H1 (cell line): ENCODE measurements at regions not wholly inside any gene's neighbourhood (a gene's known extent, or its start where the extent isn't known, plus 50 kb on each side); places are given as distances from the start of the nearest gene placed in this dataset.

ENCODE experiments used
- CTCF ChIA-PET: fragments of 300-600 bp; sonication (Branson Sonifier 250); formaldehyde crosslinking; loops from one replicate; lab custom pipeline; 2021; ENCODE audit not compliant: partially characterized antibody; lab: Charles Lee
- POLR2A ChIA-PET: fragments of 300-600 bp; sonication (Branson Sonifier 250); formaldehyde crosslinking; loops from one replicate; lab custom pipeline; 2021; ENCODE audit warnings: inconsistent platforms; ENCODE audit not compliant: partially characterized antibody; lab: Charles Lee
- DNase-seq, 2 experiments: peaks; one replicate each; pipeline versions ENCODE4 v3.0.0 to v3.0.0-alpha.2; 2010 to 2022; ENCODE audit warnings: low spot score in 2 of 2, low read depth in 1 of 2, mixed read lengths in 1 of 2
- FAIRE-seq: peaks from 2 replicates; lab custom pipeline; 2011; peaks lifted over from hg19 to GRCh38; lab: Jason Lieb, UNC
- H2AFZ ChIP-seq: 2 replicates; pipeline ENCODE4 v1.8.1; 2012; ENCODE audit warnings: low read length, inconsistent platforms
- H2AK5ac ChIP-seq: 2 replicates; pipeline ENCODE4 v1.6.1; 2013; ENCODE audit warnings: low read depth, low read length
- H2BK120ac ChIP-seq: replicated peaks from 2 replicates; pipeline ENCODE3; 2013; ENCODE audit warnings: low read depth, low read length, inconsistent platforms
- H2BK12ac ChIP-seq: 2 replicates; pipeline ENCODE4 v1.6.1; 2013; ENCODE audit warnings: low read depth, low read length
- H2BK15ac ChIP-seq: 2 replicates; pipeline ENCODE4 v1.6.1; 2013; ENCODE audit warnings: low read length
- H2BK20ac ChIP-seq: 2 replicates; pipeline ENCODE4 v1.6.1; 2013; ENCODE audit warnings: low read length
- H2BK5ac ChIP-seq: 2 replicates; pipeline ENCODE4 v1.6.1; 2013; ENCODE audit warnings: low read depth, low read length
- H3K14ac ChIP-seq: 2 replicates; pipeline ENCODE4 v1.6.1; 2013; ENCODE audit warnings: inconsistent platforms; ENCODE audit not compliant: insufficient read length
- H3K18ac ChIP-seq: 2 replicates; pipeline ENCODE4 v1.6.1; 2013; ENCODE audit warnings: low read length; ENCODE audit errors: extremely low read depth
- H3K23ac ChIP-seq: 2 replicates; pipeline ENCODE4 v1.6.1; 2013; ENCODE audit warnings: inconsistent platforms; ENCODE audit not compliant: insufficient read length
- H3K23me2 ChIP-seq: 2 replicates; pipeline ENCODE4 v1.6.1; 2013; ENCODE audit warnings: low read depth, low read length
- H3K27ac ChIP-seq: 2 replicates; pipeline ENCODE4 v1.6.1; 2011; ENCODE audit warnings: low read depth, low read length, inconsistent platforms
- H3K27me3 ChIP-seq, 4 experiments: replicated peaks in 1 of 4; 1 replicate in 1 of 4; 2 replicates in 3 of 4; pipeline versions ENCODE4 v1.6.1 to v1.8.1; 2011 to 2013; ENCODE audit warnings: low read length in 3 of 4, mild to moderate bottlenecking in 3 of 4, inconsistent platforms in 2 of 4, mixed read lengths in 2 of 4, moderate library complexity in 1 of 4; ENCODE audit not compliant: control insufficient read depth in 3 of 4, insufficient read depth in 3 of 4; ENCODE audit errors: extremely low read depth in 1 of 4
- H3K36me3 ChIP-seq, 4 experiments: 2 replicates each; pipeline versions ENCODE4 v1.6.1 to v1.8.1; 2011 to 2013; ENCODE audit warnings: mild to moderate bottlenecking in 4 of 4, low read length in 3 of 4, moderate library complexity in 2 of 4, control low read depth in 1 of 4, inconsistent platforms in 1 of 4; ENCODE audit not compliant: insufficient read depth in 4 of 4, control insufficient read depth in 2 of 4
- H3K4ac ChIP-seq: replicated peaks from 2 replicates; pipeline ENCODE3; 2013; ENCODE audit warnings: low read length, low read depth, mixed read lengths, inconsistent platforms; ENCODE audit not compliant: insufficient read length
- H3K4me1 ChIP-seq, 4 experiments: replicated peaks in 1 of 4; 1 replicate in 1 of 4; 2 replicates in 3 of 4; pipeline versions ENCODE4 v1.6.1 to v1.8.1; 2011 to 2013; ENCODE audit warnings: low read length in 3 of 4, inconsistent platforms in 2 of 4, mixed read lengths in 1 of 4; ENCODE audit not compliant: insufficient read depth in 4 of 4, control insufficient read depth in 3 of 4
- H3K4me2 ChIP-seq, 2 experiments: 2 replicates each; pipeline versions ENCODE4 v1.6.1 to v1.8.1; 2011 to 2013; ENCODE audit warnings: low read depth in 2 of 2, low read length in 2 of 2, control low read depth in 1 of 2, inconsistent platforms in 1 of 2, mild to moderate bottlenecking in 1 of 2; ENCODE audit not compliant: insufficient read depth in 1 of 2
- H3K4me3 ChIP-seq, 4 experiments: fragments of 200-600, 300-600 bp in 1 of 4; sonication (generic), shearing (Covaris generic), sonication (Bioruptor Twin) in 1 of 4; 2 replicates each; pipeline versions ENCODE4 v1.5.1 to v1.8.1; 2011 to 2016; ENCODE audit warnings: low read length in 4 of 4, low read depth in 3 of 4, control low read depth in 2 of 4, inconsistent platforms in 2 of 4, mild to moderate bottlenecking in 2 of 4, mixed read lengths in 1 of 4, moderate library complexity in 1 of 4; ENCODE audit not compliant: insufficient read depth in 2 of 4; ENCODE audit errors: extremely low read depth in 1 of 4
- H3K56ac ChIP-seq: replicated peaks from 2 replicates; pipeline ENCODE3; 2013; ENCODE audit warnings: low read depth, mild to moderate bottlenecking, mixed read lengths, low read length, inconsistent platforms; ENCODE audit not compliant: insufficient read length
- H3K79me1 ChIP-seq: 2 replicates; pipeline ENCODE4 v1.6.1; 2013; ENCODE audit warnings: low read depth, low read length, control low read depth
- H3K79me2 ChIP-seq, 2 experiments: 2 replicates each; pipeline versions ENCODE4 v1.6.1 to v1.8.1; 2012 to 2013; ENCODE audit warnings: low read length in 2 of 2, mild to moderate bottlenecking in 2 of 2, inconsistent platforms in 1 of 2; ENCODE audit not compliant: insufficient read depth in 2 of 2, control insufficient read depth in 1 of 2
- H3K9ac ChIP-seq, 4 experiments: replicated peaks in 1 of 4; 1 replicate in 1 of 4; 2 replicates in 3 of 4; pipeline versions ENCODE4 v1.6.1 to v1.8.1; 2011 to 2013; ENCODE audit warnings: low read depth in 3 of 4, low read length in 3 of 4, control low read depth in 2 of 4, mild to moderate bottlenecking in 2 of 4, moderate library complexity in 2 of 4, inconsistent platforms in 1 of 4; ENCODE audit errors: extremely low read depth in 1 of 4
- H3K9me3 ChIP-seq, 2 experiments: 2 replicates each; pipeline versions ENCODE4 v1.6.1 to v1.8.1; 2012 to 2013; ENCODE audit warnings: mild to moderate bottlenecking in 2 of 2, moderate library complexity in 2 of 2, control low read depth in 1 of 2, inconsistent platforms in 1 of 2, low read depth in 1 of 2, low read length in 1 of 2, mixed read lengths in 1 of 2; ENCODE audit not compliant: insufficient read depth in 2 of 2
- H4K20me1 ChIP-seq, 2 experiments: replicated peaks in 1 of 2; 2 replicates each; pipeline versions ENCODE3 to v1.8.1; 2011 to 2013; ENCODE audit warnings: inconsistent platforms in 2 of 2, low read length in 2 of 2, mild to moderate bottlenecking in 1 of 2; ENCODE audit not compliant: insufficient read depth in 2 of 2, control insufficient read depth in 1 of 2
- H4K5ac ChIP-seq: 2 replicates; pipeline ENCODE4 v1.6.1; 2013; ENCODE audit warnings: low read length, low read depth, mixed read lengths, inconsistent platforms; ENCODE audit not compliant: insufficient read length
- H4K8ac ChIP-seq: 2 replicates; pipeline ENCODE4 v1.8.0; 2013; ENCODE audit warnings: mild to moderate bottlenecking, moderate library complexity, low read length, inconsistent platforms; ENCODE audit not compliant: insufficient read depth; ENCODE audit errors: extremely low read depth
- H4K91ac ChIP-seq: replicated peaks from 2 replicates; pipeline ENCODE3; 2013; ENCODE audit warnings: low read length, mixed read lengths, inconsistent platforms; ENCODE audit not compliant: insufficient read length
- SIN3A ChIP-seq, 2 experiments: IDR thresholded peaks in 1 of 2; conservative IDR thresholded peaks in 1 of 2; 2 replicates each; pipeline ENCODE4 v1.6.1; 2011 to 2012; ENCODE audit warnings: low read length in 2 of 2, improper control_type of control experiment in 1 of 2, low read depth in 1 of 2, mild to moderate bottlenecking in 1 of 2
- WGBS, 2 experiments: shearing (Covaris generic) in 1 of 2; methylation state at CpG; one replicate each; pipeline versions ENCODE4 v1.1.6 to v1.1.7; 2013 to 2015; ENCODE audit warnings: low lambda C conversion rate in 2 of 2, mixed read lengths in 2 of 2, inconsistent platforms in 1 of 2, low coverage in 1 of 2, missing lambda C conversion rate in 1 of 2; ENCODE audit not compliant: insufficient replicate concordance in 2 of 2, insufficient coverage in 1 of 2, insufficient read length in 1 of 2; ENCODE audit errors: extremely low coverage in 1 of 2, missing lambda C conversion rate in 1 of 2; 5-methylcytosine and 5-hydroxymethylcytosine counted together

GRCh38 chr2:7755879-7756278 is 838.7 kb downstream of the RNF144A start:
- Histone ChIP-seq H3K4me3 (no peak overlapping the region), H3K27ac (no peak overlapping the region), H4K8ac (no peak overlapping the region), H4K91ac (no peak overlapping the region), H3K36me3 (no peaks in the 10 kb centered on the region), H2AFZ (no peak overlapping the region), H2BK20ac (no peak overlapping the region), H2BK12ac (no peak overlapping the region), H2BK15ac (no peak overlapping the region), H2BK5ac (no peak overlapping the region), H3K27me3 (no peaks in the 10 kb centered on the region), H3K4me1 (no peaks in the 10 kb centered on the region), H3K4ac (no peak overlapping the region), H3K4me2 (no peak overlapping the region), H3K9ac (no peak overlapping the region), H2AK5ac (no peak overlapping the region), H3K56ac (no peak overlapping the region), H3K79me2 (no peaks in the 10 kb centered on the region), H4K20me1 (no peaks in the 10 kb centered on the region), H3K23ac (no peak overlapping the region), H3K9me3 (no peaks in the 10 kb centered on the region), H3K79me1 (no peaks in the 10 kb centered on the region), H3K23me2 (no peaks in the 10 kb centered on the region), H3K18ac (no peak overlapping the region), H3K14ac (no peak overlapping the region), H2BK120ac (no peak overlapping the region), H4K5ac (no peak overlapping the region)
- DNase-seq (no peak), FAIRE-seq (no peak)
- TF ChIP-seq SIN3A (conservative IDR thresholded peaks at IDR 0.05 in 1 of 2, IDR thresholded peaks at IDR 0.05 in 1 of 2; ENCODE audit: low read depth in 1 of 2, low read length in 2 of 2), result no peak
- ChIA-PET CTCF (no interaction called here), POLR2A (no interaction called here)
- WGBS, 2 experiments, result 95% methylated on average over 5 of the region's 5 CpGs; no CpG with 5 or more reads in 1 of the 2 experiments
